H9 (cell line): ENCODE measurements at regions not wholly inside any gene's neighbourhood (a gene's known extent, or its start where the extent isn't known, plus 50 kb on each side); places are given as distances from the start of the nearest gene placed in this dataset.

ENCODE experiments used
- DNase-seq: peaks from one replicate; pipeline ENCODE4 v3.0.0-alpha.2; 2017
- H2AFZ ChIP-seq: one replicate; pipeline ENCODE4 v1.6.1; 2013; ENCODE audit warnings: mild to moderate bottlenecking, low read length, control low read depth, moderate library complexity
- H2AK5ac ChIP-seq: 2 replicates; pipeline ENCODE4 v1.6.1; 2013; ENCODE audit warnings: low read length, control low read depth, mixed read lengths; ENCODE audit not compliant: insufficient read length
- H2BK120ac ChIP-seq: one replicate; pipeline ENCODE4 v1.6.1; 2013; ENCODE audit warnings: low read depth, mild to moderate bottlenecking, low read length, control low read depth, inconsistent platforms; ENCODE audit not compliant: poor library complexity, severe bottlenecking
- H2BK12ac ChIP-seq: 2 replicates; pipeline ENCODE4 v1.6.1; 2013; ENCODE audit warnings: low read length, control low read depth, mixed read lengths, low read depth; ENCODE audit not compliant: insufficient read length
- H2BK15ac ChIP-seq: 2 replicates; pipeline ENCODE4 v1.6.1; 2013; ENCODE audit warnings: low read depth, low read length, control low read depth
- H2BK20ac ChIP-seq: one replicate; pipeline ENCODE4 v1.6.1; 2013; ENCODE audit warnings: low read depth, mild to moderate bottlenecking, low read length, control low read depth, inconsistent platforms; ENCODE audit not compliant: poor library complexity, severe bottlenecking
- H2BK5ac ChIP-seq: 2 replicates; pipeline ENCODE4 v1.6.1; 2013; ENCODE audit warnings: low read length, control low read depth, mixed read lengths; ENCODE audit not compliant: insufficient read length
- H3K14ac ChIP-seq: 2 replicates; pipeline ENCODE4 v1.6.1; 2013; ENCODE audit warnings: low read length, control low read depth; ENCODE audit not compliant: insufficient read depth
- H3K18ac ChIP-seq: 2 replicates; pipeline ENCODE4 v1.6.1; 2013; ENCODE audit warnings: low read depth, mild to moderate bottlenecking, mixed read lengths, low read length, control low read depth; ENCODE audit not compliant: insufficient read length
- H3K23ac ChIP-seq: 2 replicates; pipeline ENCODE4 v1.6.1; 2013; ENCODE audit warnings: low read length, control low read depth, mixed read lengths, low read depth; ENCODE audit not compliant: insufficient read length
- H3K23me2 ChIP-seq: 2 replicates; pipeline ENCODE4 v1.6.1; 2013; ENCODE audit warnings: low read depth, mild to moderate bottlenecking, mixed read lengths, low read length, control low read depth; ENCODE audit not compliant: insufficient read length, poor library complexity, severe bottlenecking
- H3K27ac ChIP-seq: 2 replicates; pipeline ENCODE4 v1.5.1; 2013; ENCODE audit warnings: low read length, control low read depth, mixed read lengths, low read depth; ENCODE audit not compliant: insufficient read length
- H3K27me3 ChIP-seq: 2 replicates; pipeline ENCODE4 v1.6.1; 2013; ENCODE audit warnings: low read length, control low read depth, inconsistent platforms; ENCODE audit not compliant: insufficient read depth
- H3K4ac ChIP-seq: 2 replicates; pipeline ENCODE4 v1.6.1; 2013; ENCODE audit warnings: low read depth, mild to moderate bottlenecking, control low read depth, inconsistent platforms, low read length, moderate library complexity
- H3K4me1 ChIP-seq: 2 replicates; pipeline ENCODE4 v1.6.1; 2013; ENCODE audit warnings: low read length, control low read depth, inconsistent platforms; ENCODE audit not compliant: insufficient read depth
- H3K4me2 ChIP-seq: 2 replicates; pipeline ENCODE4 v1.6.1; 2013; ENCODE audit warnings: low read length, control low read depth, mixed read lengths; ENCODE audit not compliant: insufficient read length, insufficient read depth
- H3K56ac ChIP-seq: 2 replicates; pipeline ENCODE4 v1.6.1; 2013; ENCODE audit warnings: low read depth, mild to moderate bottlenecking, mixed read lengths, low read length, control low read depth; ENCODE audit not compliant: insufficient read length
- H3K79me1 ChIP-seq: 2 replicates; pipeline ENCODE4 v1.6.1; 2013; ENCODE audit warnings: low read depth, mild to moderate bottlenecking, moderate library complexity, low read length, control low read depth, inconsistent platforms; ENCODE audit not compliant: insufficient read depth, poor library complexity, severe bottlenecking
- H3K79me2 ChIP-seq: 2 replicates; pipeline ENCODE4 v1.6.1; 2013; ENCODE audit warnings: low read length, control low read depth, inconsistent platforms; ENCODE audit not compliant: insufficient read depth
- H3K9ac ChIP-seq: 2 replicates; pipeline ENCODE4 v1.6.1; 2013; ENCODE audit warnings: low read length, control low read depth, mixed read lengths; ENCODE audit not compliant: insufficient read length; ENCODE audit errors: extremely low read depth
- H3K9me3 ChIP-seq: one replicate; pipeline ENCODE4 v1.6.1; 2013; ENCODE audit warnings: low read depth, low read length, inconsistent platforms; ENCODE audit not compliant: control insufficient read depth
- H3T11ph ChIP-seq: one replicate; pipeline ENCODE4 v1.6.1; 2013; ENCODE audit warnings: mild to moderate bottlenecking, low read length, control low read depth, inconsistent platforms
- H4K20me1 ChIP-seq: one replicate; pipeline ENCODE4 v1.6.1; 2013; ENCODE audit not compliant: control insufficient read depth, insufficient read length, insufficient read depth
- H4K5ac ChIP-seq: 2 replicates; pipeline ENCODE4 v1.6.1; 2013; ENCODE audit warnings: low read depth, mild to moderate bottlenecking, mixed read lengths, low read length, control low read depth; ENCODE audit not compliant: insufficient read length
- H4K8ac ChIP-seq: replicated peaks from 2 replicates; pipeline ENCODE4 v1.6.1; 2013; ENCODE audit warnings: low read length, control low read depth, mixed read lengths, low read depth; ENCODE audit not compliant: insufficient read length
- H4K91ac ChIP-seq: 2 replicates; pipeline ENCODE4 v1.6.1; 2013; ENCODE audit warnings: low read depth, mild to moderate bottlenecking, moderate library complexity, mixed read lengths, low read length, control low read depth; ENCODE audit not compliant: insufficient read length
- H3K27ac Mint-ChIP-seq, 3 experiments: 2 replicates in 2 of 3; 3 replicates in 1 of 3; pipeline ENCODE4 v1.8.0; 2020 to 2021; ENCODE audit warnings: mixed read lengths in 3 of 3, mild to moderate bottlenecking in 1 of 3, moderate library complexity in 1 of 3
- H3K27me3 Mint-ChIP-seq: 2 replicates; pipeline ENCODE4 v1.8.0; 2021; ENCODE audit warnings: low read depth, mild to moderate bottlenecking, moderate library complexity, mixed read lengths
- H3K36me3 Mint-ChIP-seq, 3 experiments: 2 replicates in 2 of 3; 3 replicates in 1 of 3; pipeline ENCODE4 v1.8.0; 2020 to 2021; ENCODE audit warnings: low read depth in 3 of 3, mixed read lengths in 3 of 3; ENCODE audit not compliant: insufficient read depth in 1 of 3
- H3K4me1 Mint-ChIP-seq, 2 experiments: 2 replicates each; pipeline ENCODE4 v1.8.0; 2020; ENCODE audit warnings: mixed read lengths in 2 of 2
- H3K4me3 Mint-ChIP-seq, 2 experiments: 2 replicates in 1 of 2; 3 replicates in 1 of 2; pipeline ENCODE4 v1.8.0; 2020 to 2021; ENCODE audit warnings: mild to moderate bottlenecking in 2 of 2, mixed read lengths in 2 of 2, moderate library complexity in 1 of 2
- H3K9me3 Mint-ChIP-seq, 2 experiments: 2 replicates in 1 of 2; 3 replicates in 1 of 2; pipeline ENCODE4 v1.8.0; 2020; ENCODE audit warnings: mild to moderate bottlenecking in 2 of 2, mixed read lengths in 2 of 2, moderate library complexity in 1 of 2
- WGBS: extraction: QIAGEN DNeasy Blood & Tissue Kit; methylation state at CpG from one replicate; pipeline ENCODE4 v1.1.7; 2013; ENCODE audit warnings: missing lambda C conversion rate, low lambda C conversion rate, mixed read lengths; ENCODE audit not compliant: insufficient read length; ENCODE audit errors: extremely low coverage; 5-methylcytosine and 5-hydroxymethylcytosine counted together
- TF ChIP-seq, protein P1 (sequence below): fragments of 200-600 bp; sonication (generic); conservative IDR thresholded peaks from 3 replicates; pipeline ENCODE4 v1.8.0; 2021; ENCODE audit warnings: antibody characterized with exemption, mild to moderate bottlenecking

- Histone ChIP-seq H3K27me3 (no peaks in the 10 kb centered on the region), H2BK15ac (no peak overlapping the region), H3K23me2 (no peaks in the 10 kb centered on the region), H4K20me1 (no peaks in the 10 kb centered on the region), H3K18ac (no peak overlapping the region), H3K9ac (no peak overlapping the region), H3K9me3 (no peaks in the 10 kb centered on the region), H3K27ac (no peak overlapping the region), H2BK120ac (no peak overlapping the region), H2BK12ac (no peak overlapping the region), H2BK5ac (no peak overlapping the region), H4K5ac (no peak overlapping the region), H2AFZ (no peak overlapping the region), H3K4me1 (no peaks in the 10 kb centered on the region; the same call in 1 of the 2 replicates), H3K56ac (no peak overlapping the region), H4K91ac (no peak overlapping the region), H3T11ph (no peak overlapping the region), H2AK5ac (no peak overlapping the region), H3K4me2 (no peak overlapping the region), H2BK20ac (no peak overlapping the region), H3K4ac (no peak overlapping the region), H3K14ac (no peak overlapping the region), H3K23ac (no peak overlapping the region), H3K79me2 (no peaks in the 10 kb centered on the region), H3K79me1 (no peaks in the 10 kb centered on the region), H4K8ac (no peak overlapping the region)
- whole genome bisulfite sequencing, result no CpG with 5 or more reads among the region's 31 CpGs
- TF ChIP-seq, protein P1, sequence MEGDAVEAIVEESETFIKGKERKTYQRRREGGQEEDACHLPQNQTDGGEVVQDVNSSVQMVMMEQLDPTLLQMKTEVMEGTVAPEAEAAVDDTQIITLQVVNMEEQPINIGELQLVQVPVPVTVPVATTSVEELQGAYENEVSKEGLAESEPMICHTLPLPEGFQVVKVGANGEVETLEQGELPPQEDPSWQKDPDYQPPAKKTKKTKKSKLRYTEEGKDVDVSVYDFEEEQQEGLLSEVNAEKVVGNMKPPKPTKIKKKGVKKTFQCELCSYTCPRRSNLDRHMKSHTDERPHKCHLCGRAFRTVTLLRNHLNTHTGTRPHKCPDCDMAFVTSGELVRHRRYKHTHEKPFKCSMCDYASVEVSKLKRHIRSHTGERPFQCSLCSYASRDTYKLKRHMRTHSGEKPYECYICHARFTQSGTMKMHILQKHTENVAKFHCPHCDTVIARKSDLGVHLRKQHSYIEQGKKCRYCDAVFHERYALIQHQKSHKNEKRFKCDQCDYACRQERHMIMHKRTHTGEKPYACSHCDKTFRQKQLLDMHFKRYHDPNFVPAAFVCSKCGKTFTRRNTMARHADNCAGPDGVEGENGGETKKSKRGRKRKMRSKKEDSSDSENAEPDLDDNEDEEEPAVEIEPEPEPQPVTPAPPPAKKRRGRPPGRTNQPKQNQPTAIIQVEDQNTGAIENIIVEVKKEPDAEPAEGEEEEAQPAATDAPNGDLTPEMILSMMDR, result no peak
- H3K27ac Mint-ChIP-seq, result peak overlapping the region in 1 of 3 experiments; percentile 83; a peak in 2 of 7 replicates
- peaks cover 2% of the 10 kb centered on the region for H3K27me3 Mint-ChIP-seq
- peaks cover 0 to 12% of the 10 kb centered on the region in 2 experiments; a peak in 3 of 4 replicates for H3K4me1 Mint-ChIP-seq
- H3K4me3 Mint-ChIP-seq, result no peak overlapping the region
- DNase-seq, result no peak
- no peaks in the 10 kb centered on the region for H3K36me3 Mint-ChIP-seq
- H3K9me3 Mint-ChIP-seq, result no peaks in the 10 kb centered on the region
Measured at GRCh38 chr6:167569041-167569805, 244.3 kb downstream of the TTLL2 start.
